ENCODE measurements at regions not wholly inside any gene's neighbourhood (a gene's known extent, or its start where the extent isn't known, plus 50 kb on each side); places are given as distances from the start of the nearest gene placed in this dataset.

- TF ChIP-seq CREB5 (CRISPR knock-in tag; IDR thresholded peaks at IDR 0.05; ENCODE audit: low read depth), result no peak
- TF ChIP-seq TCF4 (CRISPR knock-in tag; IDR thresholded peaks at IDR 0.05; ENCODE audit: borderline replicate concordance), result no peak
- TF ChIP-seq TSHZ2 (CRISPR knock-in tag; IDR thresholded peaks at IDR 0.05), result no peak
- no peak for TF ChIP-seq CSDC2 (CRISPR knock-in tag; IDR thresholded peaks at IDR 0.05)
- TF ChIP-seq ISL1 (CRISPR knock-in tag; IDR thresholded peaks at IDR 0.05), result no peak
- no peak for TF ChIP-seq GLIS3 (CRISPR knock-in tag; IDR thresholded peaks at IDR 0.05)
- no peak for TF ChIP-seq PPARA (CRISPR knock-in tag; IDR thresholded peaks at IDR 0.05; ENCODE audit: borderline replicate concordance)
- no peak for TF ChIP-seq ARNTL (CRISPR knock-in tag; IDR thresholded peaks at IDR 0.05; ENCODE audit: borderline replicate concordance, low read depth)
- no peak for TF ChIP-seq RARB (CRISPR knock-in tag; IDR thresholded peaks at IDR 0.05)
- TF ChIP-seq ESRRG (CRISPR knock-in tag; IDR thresholded peaks at IDR 0.05), result no peak
- no peak for TF ChIP-seq SNAI2 (CRISPR knock-in tag; IDR thresholded peaks at IDR 0.05)
- TF ChIP-seq ZFP3 (CRISPR knock-in tag; IDR thresholded peaks at IDR 0.05), result no peak
- TF ChIP-seq CSRNP3 (CRISPR knock-in tag; IDR thresholded peaks at IDR 0.05), result no peak
- TF ChIP-seq PATZ1 (CRISPR knock-in tag; IDR thresholded peaks at IDR 0.05; ENCODE audit: borderline replicate concordance), result no peak
- ATAC-seq, result no peak
Measured at GRCh38 chr10:30215141-30215540, 133.9 kb downstream of the MTPAP start.

GRCh38 chr10:30210296-30210695 is 138.8 kb downstream of the MTPAP start:
- ATAC-seq, result no peak
- TF ChIP-seq CSRNP3 (CRISPR knock-in tag; IDR thresholded peaks at IDR 0.05) (no peak), RARB (CRISPR knock-in tag; IDR thresholded peaks at IDR 0.05) (no peak), OSR1 (CRISPR knock-in tag; IDR thresholded peaks at IDR 0.05) (no peak), ISL1 (CRISPR knock-in tag; IDR thresholded peaks at IDR 0.05) (no peak), PPARA (CRISPR knock-in tag; IDR thresholded peaks at IDR 0.05; ENCODE audit: borderline replicate concordance) (no peak)

GRCh38 chr10:30208330-30208729 is 140.7 kb downstream of the MTPAP start:
- TF ChIP-seq ESRRG (CRISPR knock-in tag; IDR thresholded peaks at IDR 0.05), result no peak
- no peak for TF ChIP-seq TCF4 (CRISPR knock-in tag; IDR thresholded peaks at IDR 0.05; ENCODE audit: borderline replicate concordance)
- TF ChIP-seq RARB (CRISPR knock-in tag; IDR thresholded peaks at IDR 0.05), result no peak
- TF ChIP-seq ZNF8 (CRISPR knock-in tag; IDR thresholded peaks at IDR 0.05), result no peak
- no peak for ATAC-seq

- no peak; the same call in 2 of the 3 replicates for ATAC-seq
- no peak for TF ChIP-seq SNAI2 (CRISPR knock-in tag; IDR thresholded peaks at IDR 0.05)
- TF ChIP-seq ZNF8 (CRISPR knock-in tag; IDR thresholded peaks at IDR 0.05), result no peak
- TF ChIP-seq ZNF565 (CRISPR knock-in tag; conservative IDR thresholded peaks at IDR 0.05; ENCODE audit: low read depth), result no peak
- TF ChIP-seq CREB5 (CRISPR knock-in tag; IDR thresholded peaks at IDR 0.05; ENCODE audit: low read depth), result no peak
- no peak for TF ChIP-seq ESRRG (CRISPR knock-in tag; IDR thresholded peaks at IDR 0.05)
- TF ChIP-seq OSR1 (CRISPR knock-in tag; IDR thresholded peaks at IDR 0.05), result no peak
- TF ChIP-seq RARB (CRISPR knock-in tag; IDR thresholded peaks at IDR 0.05), result no peak
- no peak for TF ChIP-seq CSDC2 (CRISPR knock-in tag; IDR thresholded peaks at IDR 0.05)
- no peak for TF ChIP-seq ISL1 (CRISPR knock-in tag; IDR thresholded peaks at IDR 0.05)
- TF ChIP-seq ZFP3 (CRISPR knock-in tag; IDR thresholded peaks at IDR 0.05), result no peak
- no peak for TF ChIP-seq POU6F1 (CRISPR knock-in tag; IDR thresholded peaks at IDR 0.05; ENCODE audit: borderline replicate concordance, low read depth)
- TF ChIP-seq TCF4 (CRISPR knock-in tag; IDR thresholded peaks at IDR 0.05; ENCODE audit: borderline replicate concordance), result no peak
- no peak for TF ChIP-seq TSHZ2 (CRISPR knock-in tag; IDR thresholded peaks at IDR 0.05)
Measured at GRCh38 chr10:30207485-30208052, 141.5 kb downstream of the MTPAP start.

Measured in SK-N-SH treated with all-trans-retinoic acid at 6 μM for 48 hours (cell line).